ENCODE measurements at regions not wholly inside any gene's neighbourhood (a gene's known extent, or its start where the extent isn't known, plus 50 kb on each side); places are given as distances from the start of the nearest gene placed in this dataset.
"Not testable (repeated sequence)": the region's sequence is repeated elsewhere in the genome, so short reads cannot be mapped to it uniquely, and the experiment has no call there.

GRCh38 chr21:27058673-27059605 is 92.1 kb upstream of the ADAMTS5 start:
- DNase-seq, result no peak

DNA sequence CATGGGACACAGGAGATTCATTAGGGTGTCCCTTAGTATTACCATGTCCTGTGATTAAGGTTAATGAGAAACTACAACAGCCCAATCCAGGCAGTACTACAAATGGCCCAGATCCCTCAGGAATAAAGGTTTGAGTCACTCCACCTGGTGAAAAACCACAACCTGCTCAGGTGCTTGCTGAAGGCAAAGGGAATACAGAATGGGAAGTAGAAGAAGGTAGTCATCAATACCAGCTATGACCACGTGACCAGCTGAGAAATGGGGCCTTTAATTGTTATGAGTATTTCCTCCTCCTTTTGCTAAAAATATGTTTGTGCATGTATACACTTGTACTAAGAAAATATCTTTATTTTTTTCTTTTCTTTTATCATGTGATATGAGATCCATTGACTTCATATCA is 91.1 kb upstream of the ADAMTS5 start:
- no peak for DNase-seq

- no peak for DNase-seq
These were observed 80.9 kb upstream of the ADAMTS5 start for GRCh38 chr21:27047658-27048314.

DNA sequence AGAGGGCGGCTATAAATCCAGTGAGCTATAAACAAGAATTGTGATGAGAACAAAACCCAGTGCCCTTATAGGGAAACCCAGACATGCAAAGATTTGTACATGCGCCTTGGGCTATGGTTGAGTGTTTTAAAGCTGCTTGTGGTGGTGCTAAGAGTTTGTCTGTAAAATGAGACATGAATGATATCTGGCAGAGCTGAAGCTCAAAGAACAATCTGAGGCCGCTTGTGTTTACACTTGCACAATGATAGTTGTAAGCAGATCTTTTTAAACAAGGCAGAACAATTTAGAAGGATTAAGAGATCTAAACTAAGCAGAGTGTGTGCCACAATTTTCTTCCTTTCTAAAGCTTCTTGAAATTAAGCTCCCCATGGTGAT is 80.4 kb upstream of the ADAMTS5 start:
- no peak for DNase-seq

- no peak for DNase-seq
These were observed 78.5 kb upstream of the ADAMTS5 start for GRCh38 chr21:27045281-27045985.

DNA sequence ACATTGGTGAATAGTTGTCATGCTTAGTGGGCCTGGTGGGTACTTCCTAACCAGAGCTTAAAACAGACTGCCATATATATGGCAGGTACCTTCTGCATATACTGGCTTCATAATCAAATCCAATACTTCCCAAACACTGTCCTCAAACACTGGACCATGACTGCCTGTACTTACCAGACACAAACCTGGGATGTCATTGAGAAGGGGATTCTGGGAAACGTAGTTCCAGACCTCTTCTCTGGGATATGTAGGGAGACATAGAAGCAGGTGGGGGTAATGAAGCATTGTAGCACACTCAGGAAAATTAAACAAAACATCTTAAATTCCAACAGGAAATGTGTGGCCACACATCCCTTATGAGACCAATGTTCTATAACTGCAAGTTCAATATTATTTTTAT is 76.5 kb upstream of the ADAMTS5 start:
- no peak for DNase-seq

GRCh38 chr21:27040738-27041469 is 74.0 kb upstream of the ADAMTS5 start:
- DNase-seq, result no peak

DNA sequence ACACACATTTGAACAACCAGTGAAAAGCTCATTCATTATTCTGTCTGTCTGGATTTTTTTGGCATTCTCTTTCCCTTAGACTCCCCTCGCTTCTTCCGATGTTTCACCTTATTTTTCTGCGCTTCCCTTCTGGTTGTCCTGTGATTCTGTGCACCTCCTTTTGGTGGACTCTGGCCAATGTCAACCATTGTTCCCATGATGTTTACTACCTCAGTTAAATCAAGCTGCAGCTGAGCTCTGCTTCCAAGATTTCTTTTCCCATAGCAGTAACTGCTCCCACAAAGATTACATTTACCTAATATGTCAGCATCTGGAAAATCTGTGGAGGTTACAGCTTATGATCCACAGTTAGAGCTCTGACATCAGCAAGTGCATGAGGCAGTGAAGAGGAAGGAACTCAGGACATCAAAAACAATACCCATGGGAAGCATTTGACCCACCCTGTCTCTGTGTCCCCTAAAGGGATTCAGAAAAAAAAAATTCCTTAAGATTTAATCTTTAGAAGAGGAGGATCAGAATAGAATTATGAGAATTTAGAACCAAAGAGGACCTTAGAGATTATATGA is 69.9 kb upstream of the ADAMTS5 start:
- DNase-seq, result no peak

DNA sequence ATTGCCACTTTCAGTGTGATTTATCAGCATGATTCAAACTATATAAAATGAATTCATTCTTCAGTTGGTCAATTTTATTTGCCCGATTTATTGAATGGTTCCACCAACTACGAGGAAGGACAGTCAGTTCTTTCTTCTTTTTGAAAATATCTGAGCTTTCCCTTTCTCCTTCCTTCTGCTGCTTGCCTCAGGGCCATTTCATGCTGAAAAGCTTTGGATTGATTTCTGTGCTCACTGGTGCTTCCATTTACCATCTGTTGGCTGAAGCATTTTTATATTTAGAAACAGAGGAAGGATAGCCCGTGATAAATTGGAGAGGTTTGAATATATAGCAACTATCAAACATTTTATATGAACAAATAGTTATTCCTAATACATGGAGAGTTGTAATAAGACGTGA is 68.9 kb upstream of the ADAMTS5 start:
- DNase-seq, result no peak

DNA sequence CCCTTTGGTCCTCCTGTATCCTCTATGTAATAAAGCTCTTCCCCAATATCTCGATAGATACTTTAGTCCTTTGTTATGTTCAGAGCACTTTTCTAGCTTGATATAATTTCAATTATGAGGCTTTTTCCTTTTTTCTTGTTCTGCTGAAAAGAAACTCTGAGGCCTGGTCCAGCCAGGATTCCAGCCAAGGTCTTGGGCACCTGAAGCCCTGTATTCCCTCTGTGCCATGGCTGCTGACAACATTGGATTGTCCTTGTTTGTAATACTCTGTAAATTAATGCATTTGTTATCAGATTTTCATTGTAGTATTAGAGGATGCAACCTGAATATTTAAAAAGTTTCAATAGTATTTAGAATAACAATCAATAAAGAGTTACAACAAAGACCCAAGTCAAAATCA is 67.9 kb upstream of the ADAMTS5 start:
- DNase-seq, result no peak

- no peak for DNase-seq
These were observed 66.6 kb upstream of the ADAMTS5 start for GRCh38 chr21:27033471-27033870.

- DNase-seq, result no peak
These were observed 59.6 kb upstream of the ADAMTS5 start for GRCh38 chr21:27026501-27026900.

DNA sequence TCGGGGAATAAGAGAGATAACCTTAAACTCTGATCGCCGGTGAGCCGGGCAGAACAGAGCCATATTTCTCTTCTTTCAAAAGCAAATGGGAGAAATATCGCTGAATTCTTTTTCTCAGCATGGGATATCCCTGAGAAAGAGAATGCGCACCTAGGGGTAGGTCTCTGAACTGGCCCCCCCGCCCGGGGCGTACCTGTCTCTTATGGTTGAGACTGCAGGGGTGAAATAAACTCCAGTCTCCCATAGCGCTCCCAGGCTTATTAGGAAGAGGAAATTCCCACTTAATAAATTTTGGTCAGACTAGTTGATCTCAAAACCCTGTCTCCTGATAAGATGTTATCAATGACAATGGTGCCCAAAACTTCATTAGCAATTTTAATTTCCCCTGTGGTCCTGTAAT is 58.8 kb upstream of the ADAMTS5 start:
- DNase-seq, result not testable (repeated sequence)

DNA sequence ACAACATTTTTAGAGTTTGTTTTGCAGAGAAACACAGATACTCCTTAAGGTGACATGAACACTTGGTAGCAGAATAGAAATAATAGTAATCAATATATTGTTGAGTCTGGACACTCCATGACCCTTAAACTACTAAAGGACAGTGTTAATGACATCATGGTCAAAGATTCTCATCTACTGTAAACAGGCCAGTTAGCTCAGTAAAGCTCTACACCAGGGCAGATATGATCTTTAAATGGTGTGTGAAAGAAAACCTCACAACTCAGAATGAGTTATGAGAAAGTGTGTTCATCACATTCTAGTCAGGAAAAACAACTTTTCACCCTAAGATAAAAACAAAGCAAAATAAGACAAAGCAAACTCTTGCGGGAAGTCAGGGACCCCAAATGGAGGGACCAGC is 58.1 kb upstream of the ADAMTS5 start:
- DNase-seq, result no peak

DNA sequence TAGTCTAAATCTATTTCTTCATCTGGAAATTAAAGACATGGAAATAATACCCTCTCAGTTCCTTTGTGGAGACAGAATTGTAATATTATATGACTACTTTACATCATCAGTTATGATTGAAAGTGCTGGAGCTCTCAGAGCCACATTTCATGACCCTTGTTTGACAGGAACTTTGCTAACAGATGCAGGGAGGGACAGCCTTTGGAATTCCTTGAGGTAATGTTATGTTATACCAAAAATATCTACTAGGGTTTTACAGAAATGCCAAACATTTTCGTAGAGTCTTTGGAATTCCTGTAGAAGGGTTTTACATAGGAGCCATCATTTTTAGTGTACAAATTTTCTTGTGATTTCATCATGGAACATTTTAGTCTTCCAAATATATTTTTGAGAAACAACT is 57.4 kb upstream of the ADAMTS5 start:
- DNase-seq, result no peak

DNA sequence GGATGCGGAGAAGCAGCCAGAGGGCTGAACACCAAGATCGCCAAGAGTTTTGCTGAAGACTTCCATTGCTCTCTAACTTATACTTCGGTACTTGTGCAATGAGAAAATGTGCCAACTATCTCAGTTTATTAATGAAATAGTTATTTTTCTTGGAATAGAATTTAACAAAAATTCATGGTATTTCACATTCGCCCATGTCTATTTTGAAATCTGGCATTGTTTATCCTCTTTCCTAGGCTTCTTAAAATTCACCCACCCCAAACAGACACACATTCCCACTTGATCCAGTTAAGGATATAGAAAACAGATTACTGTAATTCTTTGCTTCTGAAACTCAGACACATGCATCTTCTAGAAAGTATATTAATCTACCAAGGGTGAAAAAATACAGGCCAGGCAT is 56.3 kb upstream of the ADAMTS5 start:
- DNase-seq, result no peak

DNA sequence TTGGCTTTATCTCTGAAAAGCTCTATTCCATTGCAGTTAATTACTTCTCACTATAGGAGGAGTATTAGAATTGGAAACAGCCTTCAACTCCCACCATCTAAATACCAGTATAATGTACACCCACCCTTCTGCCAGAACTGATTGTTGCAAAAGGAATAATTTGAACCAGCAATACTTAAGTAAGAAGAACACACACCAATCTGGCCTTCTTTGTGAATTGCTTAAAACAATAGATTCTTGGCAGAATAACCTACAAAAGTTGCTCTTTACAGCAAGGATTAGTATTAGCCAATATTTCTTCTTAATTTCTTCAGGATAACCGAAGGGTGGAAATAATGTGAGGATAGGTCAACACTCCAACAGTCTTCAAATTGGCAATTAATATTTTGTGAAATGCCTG is 54.9 kb upstream of the ADAMTS5 start:
- no peak for DNase-seq

GRCh38 chr21:27021046-27021445 is 54.2 kb upstream of the ADAMTS5 start:
- no peak for DNase-seq

- no peak for DNase-seq
These were observed 50.4 kb upstream of the ADAMTS5 start for GRCh38 chr21:27017246-27017645.

Data from CD4-positive, alpha-beta T cell treated with Interferon gamma for 1 hour (primary cell).